OCI-LY7 (cell line): ENCODE measurements at regions not wholly inside any gene's neighbourhood (a gene's known extent, or its start where the extent isn't known, plus 50 kb on each side); places are given as distances from the start of the nearest gene placed in this dataset.

Experiments used
- BruUV-seq: library from RNA; stranded (reverse); fragments of 400-500 nt; replicated peaks from 2 replicates; lab custom pipeline; 2021; lab: Mats Ljungman, UMichigan
- CTCF ChIA-PET: fragments of 300-600 bp; sonication (Branson Sonifier 250); formaldehyde crosslinking; loops from one replicate; lab custom pipeline; 2022; ENCODE audit warnings: antibody characterized with exemption; ENCODE audit not compliant: unreplicated experiment; lab: Charles Lee
- POLR2A ChIA-PET: fragments of 300-600 bp; sonication (Branson Sonifier 250); formaldehyde crosslinking; loops from one replicate; lab custom pipeline; 2022; ENCODE audit warnings: antibody characterized with exemption; lab: Charles Lee
- DNase-seq: peaks from one replicate; pipeline ENCODE4 v3.0.0-alpha.2; 2015; ENCODE audit warnings: low spot score
- H2AFZ ChIP-seq: fragments of 200-600 bp; sonication (generic), shearing (Covaris generic); 2 replicates; pipeline ENCODE4 v1.6.1; 2014; ENCODE audit warnings: mild to moderate bottlenecking, antibody characterized with exemption, low read length, moderate library complexity
- H3K27ac ChIP-seq: fragments of 200-600 bp; sonication (generic); 2 replicates; pipeline ENCODE4 v1.5.1; 2014; ENCODE audit warnings: mixed run types, low read depth, mild to moderate bottlenecking, moderate library complexity, low read length, inconsistent platforms; ENCODE audit not compliant: poor library complexity, severe bottlenecking
- H3K36me3 ChIP-seq: fragments of 200-600 bp; sonication (generic); 2 replicates; pipeline ENCODE4 v1.6.1; 2014; ENCODE audit warnings: mild to moderate bottlenecking, antibody characterized with exemption, low read length, moderate library complexity, mixed read lengths; ENCODE audit not compliant: insufficient read depth
- H3K4me1 ChIP-seq: fragments of 200-600 bp; sonication (generic); 2 replicates; pipeline ENCODE4 v1.5.1; 2014; ENCODE audit warnings: mild to moderate bottlenecking, low read length; ENCODE audit not compliant: insufficient read depth, poor library complexity, severe bottlenecking
- H3K4me2 ChIP-seq: fragments of 200-600 bp; sonication (generic); 2 replicates; pipeline ENCODE4 v1.6.1; 2014; ENCODE audit warnings: mild to moderate bottlenecking, low read length
- H3K4me3 ChIP-seq: fragments of 200-600 bp; sonication (generic); 2 replicates; pipeline ENCODE4 v1.5.1; 2014; ENCODE audit warnings: mild to moderate bottlenecking, low read depth, low read length; ENCODE audit not compliant: poor library complexity, severe bottlenecking
- H3K79me2 ChIP-seq: fragments of 200-600 bp; sonication (generic); 2 replicates; pipeline ENCODE4 v1.6.1; 2016; ENCODE audit warnings: low read depth, mild to moderate bottlenecking, low read length, moderate library complexity, mixed read lengths; ENCODE audit not compliant: insufficient read depth
- H3K9me2 ChIP-seq: fragments of 200-600 bp; sonication (generic); 2 replicates; pipeline ENCODE4 v1.6.1; 2016; ENCODE audit warnings: mild to moderate bottlenecking, low read length, mixed read lengths; ENCODE audit not compliant: insufficient read depth
- H3K9me3 ChIP-seq: fragments of 200-600 bp; sonication (generic); 2 replicates; pipeline ENCODE4 v1.6.1; 2014; ENCODE audit warnings: mild to moderate bottlenecking, mixed run types, low read length, mixed read lengths
- H4K20me1 ChIP-seq: fragments of 200-600 bp; sonication (generic); 2 replicates; pipeline ENCODE4 v1.6.1; 2014; ENCODE audit warnings: mild to moderate bottlenecking, antibody characterized with exemption, low read length, moderate library complexity, mixed read lengths; ENCODE audit not compliant: insufficient read depth
- EZH2phosphoT487 ChIP-seq: fragments of 200-600 bp; sonication (generic); IDR thresholded peaks from 2 replicates; pipeline ENCODE4 v1.6.1; 2018; ENCODE audit warnings: low read depth, borderline replicate concordance, mild to moderate bottlenecking, mixed run types, antibody characterized with exemption, low read length, moderate library complexity, mixed read lengths
- intact Hi-C: fragments of 100-400 bp; cut with micrococcal nuclease; formaldehyde crosslinking; loops from one replicate; pipeline ENCODE4 v1.10.0; 2022; ENCODE audit not compliant: unreplicated experiment
- TF ChIP-seq, protein P1 (sequence below): fragments of 200-600 bp; sonication (generic); conservative IDR thresholded peaks from 2 replicates; pipeline ENCODE4 v1.5.1; 2014; ENCODE audit warnings: mild to moderate bottlenecking, antibody characterized with exemption, low read length, moderate library complexity, mixed read lengths

- Histone ChIP-seq H3K36me3 (no peaks in the 10 kb centered on the region), H3K4me3 (no peak overlapping the region), H3K4me1 (no peaks in the 10 kb centered on the region), H3K9me3 (no peaks in the 10 kb centered on the region), H3K27ac (no peak overlapping the region), H3K9me2 (no peaks in the 10 kb centered on the region), H4K20me1 (no peaks in the 10 kb centered on the region), H2AFZ (no peak overlapping the region), H3K79me2 (no peaks in the 10 kb centered on the region), H3K4me2 (no peak overlapping the region)
- intact Hi-C loops, result no loop called here
- no peak for TF ChIP-seq EZH2phosphoT487
- TF ChIP-seq, protein P1, sequence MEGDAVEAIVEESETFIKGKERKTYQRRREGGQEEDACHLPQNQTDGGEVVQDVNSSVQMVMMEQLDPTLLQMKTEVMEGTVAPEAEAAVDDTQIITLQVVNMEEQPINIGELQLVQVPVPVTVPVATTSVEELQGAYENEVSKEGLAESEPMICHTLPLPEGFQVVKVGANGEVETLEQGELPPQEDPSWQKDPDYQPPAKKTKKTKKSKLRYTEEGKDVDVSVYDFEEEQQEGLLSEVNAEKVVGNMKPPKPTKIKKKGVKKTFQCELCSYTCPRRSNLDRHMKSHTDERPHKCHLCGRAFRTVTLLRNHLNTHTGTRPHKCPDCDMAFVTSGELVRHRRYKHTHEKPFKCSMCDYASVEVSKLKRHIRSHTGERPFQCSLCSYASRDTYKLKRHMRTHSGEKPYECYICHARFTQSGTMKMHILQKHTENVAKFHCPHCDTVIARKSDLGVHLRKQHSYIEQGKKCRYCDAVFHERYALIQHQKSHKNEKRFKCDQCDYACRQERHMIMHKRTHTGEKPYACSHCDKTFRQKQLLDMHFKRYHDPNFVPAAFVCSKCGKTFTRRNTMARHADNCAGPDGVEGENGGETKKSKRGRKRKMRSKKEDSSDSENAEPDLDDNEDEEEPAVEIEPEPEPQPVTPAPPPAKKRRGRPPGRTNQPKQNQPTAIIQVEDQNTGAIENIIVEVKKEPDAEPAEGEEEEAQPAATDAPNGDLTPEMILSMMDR, result no peak
- no TSS peak for BruUV-seq
- DNase-seq, result no peak
- ChIA-PET CTCF (no interaction called here), POLR2A (no interaction called here)
Observed at GRCh38 chrX:82335772-82336171, 1133.9 kb downstream of the SH3BGRL start.

DNA sequence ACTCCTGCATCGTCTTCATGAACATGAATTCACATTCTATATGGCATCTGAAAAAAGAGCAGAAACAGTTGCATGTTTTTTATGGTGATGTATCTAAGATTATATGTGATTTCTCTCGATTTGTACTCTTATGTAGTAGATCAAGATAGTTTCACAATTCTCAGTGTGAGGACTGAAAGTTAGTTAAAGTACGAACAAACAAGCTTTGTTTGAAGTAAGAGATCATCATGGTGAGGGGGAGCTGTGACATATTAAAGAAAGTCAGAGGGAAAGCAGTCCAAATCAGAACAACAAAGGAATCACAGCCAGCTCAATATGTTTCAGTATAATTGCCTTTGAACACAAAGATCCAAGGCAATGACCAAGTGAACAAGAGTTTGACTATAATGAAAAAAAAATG, 1140.6 kb downstream of the SH3BGRL start:
- H3K4me2 ChIP-seq, result no peak overlapping the region
- no peaks in the 10 kb centered on the region for H3K9me3 ChIP-seq
- no peak for DNase-seq
- POLR2A ChIA-PET, result no interaction called here
- no peak overlapping the region for H2AFZ ChIP-seq
- H3K4me3 ChIP-seq, result no peak overlapping the region
- H3K27ac ChIP-seq, result no peak overlapping the region
- no peaks in the 10 kb centered on the region for H3K36me3 ChIP-seq
- no peaks in the 10 kb centered on the region for H3K79me2 ChIP-seq
- no peaks in the 10 kb centered on the region for H3K4me1 ChIP-seq
- CTCF ChIA-PET, result no interaction called here
- BruUV-seq, result no TSS peak
- H3K9me2 ChIP-seq, result no peaks in the 10 kb centered on the region
- TF ChIP-seq EZH2phosphoT487, result no peak
- TF ChIP-seq, protein P1, result no peak
- H4K20me1 ChIP-seq, result no peaks in the 10 kb centered on the region
- intact Hi-C loops, result no loop called here

- no peaks in the 10 kb centered on the region for H3K79me2 ChIP-seq
- H3K9me2 ChIP-seq, result no peaks in the 10 kb centered on the region
- ChIA-PET CTCF (no interaction called here), POLR2A (no interaction called here)
- TF ChIP-seq EZH2phosphoT487, result no peak
- TF ChIP-seq, protein P1, result no peak
- no peak overlapping the region for H3K27ac ChIP-seq
- H2AFZ ChIP-seq, result no peak overlapping the region
- DNase-seq, result no peak
- intact Hi-C loops, result no loop called here
- H3K9me3 ChIP-seq, result no peaks in the 10 kb centered on the region
- no TSS peak for BruUV-seq
- no peaks in the 10 kb centered on the region for H3K4me1 ChIP-seq
- no peak overlapping the region for H3K4me3 ChIP-seq
- H3K36me3 ChIP-seq, result no peaks in the 10 kb centered on the region
- H4K20me1 ChIP-seq, result no peaks in the 10 kb centered on the region
- no peak overlapping the region for H3K4me2 ChIP-seq
Observed at GRCh38 chrX:82362550-82362949, 1145.5 kb upstream of the POU3F4 start.
